GM12865 (cell line): ENCODE measurements at regions not wholly inside any gene's neighbourhood (a gene's known extent, or its start where the extent isn't known, plus 50 kb on each side); places are given as distances from the start of the nearest gene placed in this dataset.

Experiments
- DNase-seq: peaks from one replicate; pipeline ENCODE4 v3.0.0; 2010; ENCODE audit warnings: low read depth
- H3K4me3 ChIP-seq: 2 replicates; pipeline ENCODE4 v1.5.1; 2011; ENCODE audit warnings: mild to moderate bottlenecking, low read depth, low read length, control low read depth
- CTCF ChIP-seq: IDR thresholded peaks from 2 replicates; pipeline ENCODE4 v1.5.1; 2011; ENCODE audit warnings: low read length, control low read depth, low read depth, inconsistent platforms; ENCODE audit not compliant: insufficient read depth; ENCODE audit errors: missing control alignments

GRCh38 chr14:26703686-26704366 is 106.0 kb upstream of the NOVA1 start:
- no peak overlapping the region for H3K4me3 ChIP-seq
- no peak for TF ChIP-seq CTCF
- no peak for DNase-seq

GRCh38 chr14:26707234-26707633 is 109.4 kb upstream of the NOVA1 start:
- TF ChIP-seq CTCF, result no peak
- no peak overlapping the region for H3K4me3 ChIP-seq
- DNase-seq, result no peak

GRCh38 chr14:26709019-26709418 is 111.2 kb upstream of the NOVA1 start:
- no peak for TF ChIP-seq CTCF
- DNase-seq, result no peak
- H3K4me3 ChIP-seq, result no peak overlapping the region

- TF ChIP-seq CTCF, result no peak
- H3K4me3 ChIP-seq, result no peak overlapping the region
- DNase-seq, result no peak
Measured at GRCh38 chr14:26719514-26719913, 121.7 kb upstream of the NOVA1 start.

GRCh38 chr14:26722258-26722657 is 124.4 kb upstream of the NOVA1 start:
- TF ChIP-seq CTCF, result no peak
- no peak for DNase-seq
- no peak overlapping the region for H3K4me3 ChIP-seq

- DNase-seq, result no peak
- H3K4me3 ChIP-seq, result no peak overlapping the region
- no peak for TF ChIP-seq CTCF
Measured at GRCh38 chr14:26729851-26730250, 132.0 kb upstream of the NOVA1 start.
